ENCODE measurements at regions not wholly inside any gene's neighbourhood (a gene's known extent, or its start where the extent isn't known, plus 50 kb on each side); places are given as distances from the start of the nearest gene placed in this dataset.

DNA sequence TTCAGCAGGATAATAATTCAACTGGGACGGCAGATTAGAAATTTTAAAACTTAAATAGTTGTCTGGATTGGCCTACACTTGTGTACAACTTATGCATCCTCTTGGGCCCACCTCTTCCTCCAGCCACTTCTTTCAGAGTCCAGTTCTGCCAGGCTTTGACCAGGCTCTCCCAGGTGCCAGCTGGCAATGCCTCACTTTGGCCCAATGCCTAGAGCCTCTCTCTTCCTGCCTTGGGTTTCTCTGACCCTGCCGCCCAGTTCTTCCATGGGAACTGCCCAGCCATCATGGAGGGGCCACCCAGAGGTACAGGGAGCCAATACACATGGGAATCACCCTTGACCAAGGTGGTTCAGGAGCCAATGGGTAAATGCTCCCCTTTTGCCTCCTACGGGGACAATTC lies 135.5 kb downstream of the IRS1 start:
- TF ChIP-seq POLR2AphosphoS5 (IDR thresholded peaks at IDR 0.05; ENCODE audit: low read depth, low read length): no peak
- TF ChIP-seq POLR2A (IDR thresholded peaks at IDR 0.05; ENCODE audit: low read depth, low read length): no peak
- no peak for TF ChIP-seq SPI1 (IDR thresholded peaks at IDR 0.05; ENCODE audit: low read depth, low read length)
- no peak for TF ChIP-seq TAF1 (IDR thresholded peaks at IDR 0.05; ENCODE audit: low read depth, low read length)
- no peak for TF ChIP-seq POU2F2 (IDR thresholded peaks at IDR 0.05; ENCODE audit: low read depth, low read length)
- no peak for TF ChIP-seq PAX5 (IDR thresholded peaks at IDR 0.05; ENCODE audit: insufficient read depth, low read length, severe bottlenecking)
